Epithelial cell of esophagus (primary cell): ENCODE measurements at regions not wholly inside any gene's neighbourhood (a gene's known extent, or its start where the extent isn't known, plus 50 kb on each side); places are given as distances from the start of the nearest gene placed in this dataset.

Source experiments
- DNase-seq: peaks from one replicate; pipeline ENCODE4 v3.0.0; 2010; ENCODE audit warnings: low read depth
- H3K4me3 ChIP-seq: 2 replicates; pipeline ENCODE4 v1.5.1; 2011; ENCODE audit warnings: mild to moderate bottlenecking, low read length, control low read depth
- CTCF ChIP-seq: IDR thresholded peaks from 2 replicates; pipeline ENCODE4 v1.5.1; 2011; ENCODE audit warnings: low read depth, mild to moderate bottlenecking, low read length, control low read depth, inconsistent platforms; ENCODE audit not compliant: insufficient read depth; ENCODE audit errors: missing control alignments

DNA sequence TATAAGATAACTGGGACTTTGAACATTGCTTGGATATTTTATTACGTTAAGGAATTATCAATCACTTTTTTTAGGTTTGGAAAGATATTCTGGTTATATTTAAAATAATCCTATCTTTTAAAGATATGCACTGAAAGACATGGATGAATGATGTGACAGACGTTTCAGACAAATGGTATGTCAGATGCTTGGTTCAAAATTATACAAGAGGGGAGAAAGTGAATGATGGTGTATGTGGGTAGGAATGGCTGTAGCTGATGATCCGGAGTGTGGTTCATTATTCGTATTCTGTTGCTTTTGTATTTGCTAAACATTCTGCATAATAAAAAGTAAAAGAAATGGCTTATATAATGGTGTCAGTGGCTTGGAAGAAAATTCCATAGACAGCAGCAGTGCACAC is 51.0 kb upstream of the SNRPB2 start:
- no peak overlapping the region for H3K4me3 ChIP-seq
- TF ChIP-seq CTCF, result no peak
- DNase-seq, result no peak

- H3K4me3 ChIP-seq, result no peak overlapping the region
- no peak for DNase-seq
- no peak for TF ChIP-seq CTCF
Measured at GRCh38 chr20:16676891-16677290, 52.9 kb upstream of the SNRPB2 start.

GRCh38 chr20:16675001-16675564 is 54.7 kb upstream of the SNRPB2 start:
- H3K4me3 ChIP-seq, result no peak overlapping the region
- DNase-seq, result no peak
- TF ChIP-seq CTCF, result no peak

- DNase-seq, result no peak
- no peak overlapping the region for H3K4me3 ChIP-seq
- TF ChIP-seq CTCF, result no peak
Measured at GRCh38 chr20:16674243-16674642, 55.6 kb upstream of the SNRPB2 start.

GRCh38 chr20:16672299-16672698 is 57.5 kb upstream of the SNRPB2 start:
- DNase-seq, result no peak
- no peak for TF ChIP-seq CTCF
- no peak overlapping the region for H3K4me3 ChIP-seq

GRCh38 chr20:16671753-16672152 is 58.1 kb upstream of the SNRPB2 start:
- TF ChIP-seq CTCF, result no peak
- H3K4me3 ChIP-seq, result no peak overlapping the region
- DNase-seq, result no peak

GRCh38 chr20:16666272-16666671 is 63.6 kb upstream of the SNRPB2 start:
- DNase-seq, result no peak
- H3K4me3 ChIP-seq, result no peak overlapping the region
- TF ChIP-seq CTCF, result peak; percentile 24
